Esophagus muscularis mucosa (tissue), 4 donors: ENCODE measurements at regions not wholly inside any gene's neighbourhood (a gene's known extent, or its start where the extent isn't known, plus 50 kb on each side); places are given as distances from the start of the nearest gene placed in this dataset.

Experiments used
- DNase-seq: peaks from one replicate; pipeline ENCODE4 v3.0.0-alpha.2; 2017; ENCODE audit errors: extremely low spot score
- H3K27ac ChIP-seq, 4 donors: fragments of 200-600 bp; sonication (generic); replicated peaks in 1 of 4; 1 replicate in 3 of 4; 2 replicates in 1 of 4; pipeline ENCODE4 v1.5.1; 2016 to 2019; ENCODE audit warnings: mild to moderate bottlenecking in 1 of 4
- H3K27me3 ChIP-seq, 4 donors: fragments of 200-600 bp; sonication (generic); one replicate each; pipeline versions ENCODE4 v1.5.1 to v1.6.0; 2016 to 2019
- H3K36me3 ChIP-seq, 4 donors: fragments of 200-600 bp; sonication (generic); one replicate each; pipeline ENCODE4 v1.5.1; 2016 to 2019
- H3K4me1 ChIP-seq, 4 donors: fragments of 200-600 bp; sonication (generic); one replicate each; pipeline ENCODE4 v1.5.1; 2016 to 2019
- H3K4me3 ChIP-seq, 4 donors: fragments of 200-600 bp; sonication (generic); 1 replicate in 2 of 4; 2 replicates in 2 of 4; pipeline ENCODE4 v1.5.1; 2016 to 2019; ENCODE audit warnings: mild to moderate bottlenecking in 4 of 4, moderate library complexity in 1 of 4
- H3K9me3 ChIP-seq, 4 donors: fragments of 200-600 bp; sonication (generic); 1 replicate in 3 of 4; 2 replicates in 1 of 4; pipeline ENCODE4 v1.5.1; 2016 to 2019
- CTCF ChIP-seq, 3 experiments: fragments of 200-600 bp in 2 of 3; fragments of 450-650 bp in 1 of 3; sonication (generic) in 2 of 3; IDR thresholded peaks; one replicate each; pipeline ENCODE4 v1.5.1; 2017 to 2019; ENCODE audit warnings: antibody characterized with exemption in 3 of 3, mild to moderate bottlenecking in 2 of 3, moderate library complexity in 1 of 3
- EP300 ChIP-seq: sonication (generic); formaldehyde crosslinking; IDR thresholded peaks from one replicate; pipeline ENCODE4 v1.6.1; 2017; ENCODE audit warnings: antibody characterized with exemption
- POLR2A ChIP-seq: fragments of 450-650 bp; IDR thresholded peaks from one replicate; pipeline ENCODE4 v1.6.1; 2017; ENCODE audit warnings: antibody characterized with exemption, moderate library complexity, mild to moderate bottlenecking, low read depth
- POLR2AphosphoS5 ChIP-seq, 2 donors: sonication (generic); formaldehyde crosslinking; IDR thresholded peaks; one replicate each; pipeline ENCODE4 v1.6.1; 2017; ENCODE audit warnings: antibody characterized with exemption in 2 of 2
- WGBS: methylation state at CpG from one replicate; pipeline ENCODE4 v1.1.5; 2018; 5-methylcytosine and 5-hydroxymethylcytosine counted together
- intact Hi-C: fragments of 100-400 bp; cut with DNase I; formaldehyde crosslinking; loops from one replicate; pipeline ENCODE4 v1.15.1; 2023

GRCh38 chr2:217206016-217206725, 346.3 kb upstream of the TNP1 start:
- Histone ChIP-seq H3K4me1 (peaks cover 0 to 8% (median 0%) of the 10 kb centered on the region in 4 donors), H3K36me3 (no peaks in the 10 kb centered on the region), H3K27me3 (no peaks in the 10 kb centered on the region), H3K4me3 (no peak overlapping the region), H3K27ac (no peak overlapping the region), H3K9me3 (peaks cover 0 to 9% (median 5%) of the 10 kb centered on the region in 4 donors)
- no peak for DNase-seq
- 89% methylated on average over 3 of the region's 3 CpGs for WGBS
- TF ChIP-seq EP300 (no peak), POLR2AphosphoS5 (IDR thresholded peaks at IDR 0.05) (no peak), CTCF (IDR thresholded peaks at IDR 0.05) (no peak), POLR2A (no peak)
- intact Hi-C loops: no loop called here

DNA sequence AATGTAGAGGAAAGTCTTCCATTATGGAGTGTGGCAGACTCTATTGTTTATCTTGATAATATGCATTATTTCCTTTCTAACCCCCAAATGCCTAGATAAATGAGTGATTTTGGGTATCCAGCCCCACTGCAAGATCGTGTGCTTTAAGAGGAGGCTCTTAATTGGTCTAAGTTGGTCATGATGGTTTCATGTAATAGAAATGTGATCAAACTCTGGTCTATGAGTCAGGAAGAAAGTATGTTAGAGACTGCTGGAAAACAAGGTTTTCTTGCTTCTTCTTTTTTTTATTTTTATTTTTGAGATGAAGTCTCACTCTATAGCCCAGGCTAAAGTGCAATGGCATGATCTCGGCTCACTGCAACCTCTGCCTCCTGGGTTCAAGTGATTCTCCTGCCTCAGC, 344.5 kb upstream of the TNP1 start:
- 81% methylated on average over 2 of the region's 2 CpGs for WGBS
- no peak overlapping the region for H3K27ac ChIP-seq

GRCh38 chr2:217203086-217203485, 343.2 kb upstream of the TNP1 start:
- TF ChIP-seq CTCF (IDR thresholded peaks at IDR 0.05) (no peak), POLR2AphosphoS5 (IDR thresholded peaks at IDR 0.05) (no peak), EP300 (no peak), POLR2A (no peak)
- WGBS: 93% methylated on average over 3 of the region's 3 CpGs
- Histone ChIP-seq H3K9me3 (peaks cover 0 to 9% (median 5%) of the 10 kb centered on the region in 4 donors), H3K4me1 (peaks cover 0 to 8% (median 0%) of the 10 kb centered on the region in 4 donors), H3K36me3 (no peaks in the 10 kb centered on the region), H3K27me3 (no peaks in the 10 kb centered on the region), H3K4me3 (no peak overlapping the region), H3K27ac (no peak overlapping the region)
- intact Hi-C loops: no loop called here
- no peak for DNase-seq

More for the DNA sequence above, 344.5 kb upstream of the TNP1 start:
- peaks cover 0 to 8% (median 0%) of the 10 kb centered on the region in 4 donors for H3K4me1 ChIP-seq
- H3K9me3 ChIP-seq: peaks cover 0 to 9% (median 5%) of the 10 kb centered on the region in 4 donors
- no peaks in the 10 kb centered on the region for H3K27me3 ChIP-seq
- no peak for DNase-seq
- intact Hi-C loops: no loop called here
- no peak for TF ChIP-seq CTCF (IDR thresholded peaks at IDR 0.05)
- TF ChIP-seq POLR2A: no peak
- no peak for TF ChIP-seq EP300
- no peak for TF ChIP-seq POLR2AphosphoS5 (IDR thresholded peaks at IDR 0.05)
- H3K4me3 ChIP-seq: no peak overlapping the region
- H3K36me3 ChIP-seq: no peaks in the 10 kb centered on the region

- 91% methylated on average over 2 of the region's 2 CpGs for whole genome bisulfite sequencing
Measured at GRCh38 chr2:217199255-217199630, 339.4 kb upstream of the TNP1 start.

More at GRCh38 chr2:217199255-217199630, 339.4 kb upstream of the TNP1 start:
- Histone ChIP-seq H3K9me3 (peaks cover 0 to 19% (median 13%) of the 10 kb centered on the region in 4 donors), H3K36me3 (no peaks in the 10 kb centered on the region), H3K4me1 (no peaks in the 10 kb centered on the region), H3K4me3 (no peak overlapping the region), H3K27me3 (no peaks in the 10 kb centered on the region), H3K27ac (no peak overlapping the region)
- TF ChIP-seq POLR2A (no peak), EP300 (no peak), CTCF (IDR thresholded peaks at IDR 0.05) (no peak), POLR2AphosphoS5 (IDR thresholded peaks at IDR 0.05) (no peak)
- intact Hi-C loops: no loop called here
- DNase-seq: no peak
